GM12891 (cell line): ENCODE measurements at regions not wholly inside any gene's neighbourhood (a gene's known extent, or its start where the extent isn't known, plus 50 kb on each side); places are given as distances from the start of the nearest gene placed in this dataset.

Experiments used
- PAX5 ChIP-seq: IDR thresholded peaks from 2 replicates; pipeline ENCODE4 v1.6.1; 2011; ENCODE audit warnings: low read length, moderate library complexity, mild to moderate bottlenecking; ENCODE audit not compliant: insufficient read depth, severe bottlenecking
- POLR2A ChIP-seq: IDR thresholded peaks from 2 replicates; pipeline ENCODE4 v1.6.1; 2011; ENCODE audit warnings: low read depth, low read length, control low read depth
- POLR2AphosphoS5 ChIP-seq: IDR thresholded peaks from 2 replicates; pipeline ENCODE4 v1.6.1; 2011; ENCODE audit warnings: low read depth, low read length, control low read depth
- TAF1 ChIP-seq: IDR thresholded peaks from 2 replicates; pipeline ENCODE4 v1.6.1; 2011; ENCODE audit warnings: low read depth, low read length, control low read depth

- TF ChIP-seq POLR2A: no peak
- TF ChIP-seq TAF1: no peak
- no peak for TF ChIP-seq POLR2AphosphoS5
- no peak for TF ChIP-seq PAX5
Measured at GRCh38 chr10:131829156-131829930, 71.5 kb upstream of the PPP2R2D start.
